KG1 (cell line): ENCODE measurements at regions not wholly inside any gene's neighbourhood (a gene's known extent, or its start where the extent isn't known, plus 50 kb on each side); places are given as distances from the start of the nearest gene placed in this dataset.
A peak's percentile ranks its signal among the peaks of the same experiment; 100 is the strongest.
"Not testable (repeated sequence)": the region's sequence is repeated elsewhere in the genome, so short reads cannot be mapped to it uniquely, and the experiment has no call there.

Experiments
- DNase-seq: peaks from one replicate; lab custom pipeline; 2025; lab: John Stamatoyannopoulos, UW

DNA sequence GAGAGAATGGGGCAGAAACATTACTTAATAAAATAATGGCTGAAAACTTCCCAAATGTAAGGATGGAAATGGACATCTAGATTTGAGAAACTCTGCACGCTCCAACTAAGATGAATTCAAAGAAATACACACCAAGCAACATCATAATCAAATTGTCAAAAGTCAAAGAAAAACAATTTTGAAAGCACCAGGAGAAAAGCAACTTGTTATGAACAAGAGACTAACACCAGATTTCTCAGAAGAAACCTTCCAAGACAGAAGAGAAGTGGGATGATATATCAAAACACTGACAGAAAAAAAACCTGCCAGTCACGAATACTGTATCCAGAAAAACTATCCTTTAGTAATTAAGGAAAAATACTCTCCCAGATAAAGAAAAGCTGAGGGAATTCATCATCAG is 208.6 kb upstream of the SAMSN1 start:
- no peak for DNase-seq

DNA sequence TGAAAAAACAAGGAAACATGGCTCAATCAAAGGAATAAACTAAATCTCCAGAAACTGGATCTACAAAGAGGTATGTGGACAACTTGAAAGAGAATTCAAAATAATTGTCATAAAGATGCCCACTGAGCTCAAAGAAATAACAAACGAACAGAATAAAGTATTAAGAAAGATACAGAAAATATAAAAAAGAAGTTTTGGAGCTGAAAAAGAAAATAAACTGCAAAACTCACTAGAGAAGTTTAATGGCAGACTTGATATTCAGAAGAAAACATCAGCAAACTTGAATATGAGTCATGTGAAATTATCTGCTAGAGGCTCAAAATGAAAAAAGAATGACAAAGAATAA is 208.1 kb upstream of the SAMSN1 start:
- no peak for DNase-seq

DNA sequence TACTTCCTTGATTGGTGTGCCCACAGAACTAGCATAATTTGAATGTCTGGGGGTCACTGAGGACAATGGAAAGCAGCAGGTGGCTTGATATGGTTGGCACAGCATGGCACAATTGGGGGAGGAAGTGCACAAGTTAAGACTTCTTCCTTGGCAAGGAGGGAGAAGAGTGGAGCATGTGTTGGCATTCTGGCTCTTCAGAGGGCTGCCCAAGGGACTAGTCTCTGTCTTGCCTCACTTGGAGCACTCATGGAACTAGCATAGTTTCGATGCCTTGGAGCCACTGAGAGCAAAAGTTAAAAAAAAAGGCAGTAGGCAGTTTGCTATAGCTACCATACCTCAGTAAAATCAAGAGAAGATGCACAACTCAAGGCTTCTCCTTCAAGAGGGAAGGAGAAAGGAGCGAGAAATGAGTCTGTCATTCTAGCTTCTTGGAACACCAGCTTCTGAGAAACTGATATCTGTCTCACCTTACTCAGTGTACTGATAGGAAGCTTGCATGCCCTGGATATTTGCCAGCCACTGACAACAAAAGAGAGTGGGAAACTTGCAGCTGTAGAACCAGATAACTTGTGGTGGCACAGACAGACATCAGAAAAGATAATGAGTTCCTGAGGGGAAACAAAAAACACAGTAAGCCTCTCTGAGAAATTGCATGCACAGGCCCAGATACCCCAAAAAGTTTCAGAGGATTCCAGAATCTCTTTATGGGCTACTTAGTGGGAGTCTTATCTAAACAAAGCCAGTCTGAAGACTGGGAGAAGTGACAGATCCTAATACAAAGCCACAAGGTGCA is 207.5 kb upstream of the SAMSN1 start:
- DNase-seq = no peak

DNA sequence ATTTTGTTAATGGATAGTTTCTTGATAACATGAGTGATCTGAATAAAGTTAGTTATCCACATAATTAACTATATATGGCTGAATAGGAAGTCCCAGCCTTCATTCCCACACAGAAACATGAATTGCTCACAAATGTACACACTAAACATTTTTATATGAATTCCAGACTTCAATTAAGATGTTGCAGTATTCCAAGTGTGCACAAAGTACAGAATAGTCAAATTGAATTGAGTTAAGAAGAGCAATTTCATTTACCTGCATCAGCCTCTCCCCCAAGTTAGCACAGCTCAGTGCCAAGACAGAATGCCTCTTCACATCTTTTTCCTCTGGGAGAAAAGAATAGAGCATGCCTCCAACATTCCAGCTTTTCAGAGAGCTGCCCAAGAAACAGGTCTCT is 207.0 kb upstream of the SAMSN1 start:
- DNase-seq = no peak

DNA sequence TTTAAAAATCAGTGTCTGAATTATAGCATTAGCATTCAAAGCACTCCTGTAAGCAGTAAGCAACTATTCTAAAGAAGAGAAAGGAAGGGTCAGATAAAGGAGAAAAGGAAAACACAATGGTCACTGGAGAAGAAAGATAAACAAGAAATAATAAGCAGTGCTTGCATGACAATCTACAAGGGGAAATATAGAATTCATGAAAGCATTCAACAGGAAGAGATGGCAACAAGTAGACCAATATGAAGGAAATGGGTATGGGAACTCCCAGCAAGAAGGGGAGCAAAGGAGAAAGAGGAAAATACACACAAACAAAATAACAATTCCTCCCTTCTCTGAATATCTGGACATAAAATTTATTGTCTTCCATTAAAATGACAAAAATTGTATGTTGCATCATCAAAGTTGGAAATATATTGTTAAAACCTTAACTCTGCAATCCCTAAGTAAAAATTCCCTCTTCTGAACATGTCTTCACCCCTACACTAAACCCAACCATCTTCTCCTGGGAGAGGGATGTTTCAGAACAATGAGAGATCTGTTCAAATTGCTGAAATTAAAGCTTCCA is 206.3 kb upstream of the SAMSN1 start:
- DNase-seq = no peak

DNA sequence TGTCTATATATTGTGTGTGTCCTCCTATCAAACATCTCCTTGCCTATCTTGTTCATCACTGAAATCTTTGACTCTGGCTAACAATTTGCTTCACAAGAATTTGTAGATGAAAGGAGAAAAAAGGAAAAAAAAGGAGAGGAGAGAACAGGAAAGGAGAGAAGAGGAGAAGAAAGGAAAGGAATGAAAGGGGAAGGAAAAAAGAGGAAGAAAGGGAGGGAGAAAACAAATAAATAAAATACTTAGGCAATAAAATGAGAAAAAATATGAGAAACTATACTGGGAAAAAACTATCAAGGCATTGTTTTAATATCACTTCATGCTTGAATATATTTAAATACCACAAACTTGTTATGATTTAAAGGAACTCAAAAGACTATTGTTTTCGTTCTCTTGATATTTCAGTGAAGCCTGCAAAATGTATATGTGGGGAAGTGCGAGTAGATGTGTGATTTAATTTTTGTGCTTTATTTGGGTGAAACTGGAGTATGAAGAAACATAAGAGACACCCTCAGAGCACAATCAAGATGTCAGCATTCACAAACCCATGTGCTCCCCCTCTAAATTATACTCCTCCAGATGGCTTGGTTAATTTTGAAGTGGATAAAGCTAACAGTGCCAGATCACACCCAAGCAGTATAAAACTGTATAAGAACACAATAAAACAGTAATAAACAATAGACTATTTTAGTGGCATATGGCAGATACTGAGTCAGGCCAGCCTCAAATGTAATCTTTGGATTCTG is 205.7 kb upstream of the SAMSN1 start:
- DNase-seq = no peak

DNA sequence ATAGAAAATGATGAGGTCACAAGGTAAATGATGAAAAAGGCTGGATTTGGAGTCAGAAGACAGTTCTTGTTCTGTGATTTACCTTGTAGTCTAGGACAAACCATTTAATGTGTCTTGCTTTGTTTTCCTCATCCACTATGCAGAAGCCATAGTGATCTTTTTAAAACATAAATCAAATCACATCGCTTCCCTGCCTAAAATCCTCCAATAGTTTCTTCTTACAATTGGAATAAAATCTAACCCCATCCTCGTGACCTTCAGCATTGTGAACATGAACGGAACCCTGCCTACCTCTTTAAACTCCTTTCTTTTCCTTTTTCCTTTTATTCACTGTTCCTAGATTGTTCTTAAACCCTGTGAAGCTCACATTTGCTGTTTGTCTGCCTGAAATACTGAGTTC is 204.9 kb upstream of the SAMSN1 start:
- no peak for DNase-seq

DNA sequence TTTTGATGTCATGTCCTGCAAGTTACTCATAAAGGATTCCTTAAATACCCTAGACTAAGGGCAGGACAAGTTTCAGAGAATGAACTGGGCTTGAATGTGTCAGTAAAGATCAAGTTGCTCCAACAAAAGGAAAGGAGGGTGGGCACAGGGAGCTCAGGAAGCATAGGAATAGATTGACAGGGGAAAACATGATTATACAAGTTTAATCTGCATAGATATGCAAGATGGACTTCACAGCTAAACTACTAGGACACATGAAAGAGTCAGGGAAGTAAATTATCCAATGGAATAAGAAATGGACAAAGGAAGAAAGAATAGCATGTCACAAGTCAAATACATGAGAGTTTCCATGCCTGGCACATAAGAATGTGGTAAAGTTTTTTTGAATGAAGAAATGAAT is 203.9 kb upstream of the SAMSN1 start:
- no peak for DNase-seq

DNA sequence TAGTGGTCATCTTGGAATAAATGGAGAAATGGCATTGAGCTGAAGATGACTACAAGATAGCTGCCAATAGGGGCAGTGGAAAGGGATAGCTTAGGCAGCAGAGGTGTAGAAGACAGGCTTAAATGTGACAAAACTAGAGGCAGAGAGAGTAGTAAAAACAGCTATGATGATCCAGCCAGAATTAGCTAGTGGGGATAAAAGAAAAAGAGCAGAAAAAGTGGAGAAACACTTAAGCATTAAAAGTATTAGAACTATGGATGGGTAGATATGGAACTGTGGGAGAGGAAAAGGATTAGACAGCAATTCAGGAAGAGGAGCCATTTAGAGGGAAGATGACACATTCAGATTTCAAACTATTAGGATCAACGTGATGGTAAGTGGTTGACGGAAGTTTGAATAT is 202.5 kb upstream of the SAMSN1 start:
- DNase-seq = no peak

DNA sequence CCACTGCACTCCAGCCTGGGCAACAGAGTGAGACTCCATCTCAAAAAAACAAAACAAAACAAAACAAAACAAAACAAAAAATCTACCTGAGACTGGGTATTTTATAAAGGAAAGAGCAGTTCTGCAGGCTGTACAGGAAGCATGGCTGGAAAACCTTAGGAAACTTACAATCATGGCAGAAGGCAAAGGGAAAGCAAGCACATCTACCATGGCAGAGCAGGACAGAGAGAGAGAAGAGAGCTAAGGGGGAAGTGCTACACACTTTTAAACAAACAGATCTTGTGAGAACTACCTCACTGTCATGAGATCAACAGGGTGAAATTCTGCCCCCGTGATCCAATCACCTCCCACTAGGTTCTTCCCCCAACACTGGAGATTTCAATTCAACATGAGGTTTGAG is 198.3 kb upstream of the SAMSN1 start:
- no peak for DNase-seq

DNA sequence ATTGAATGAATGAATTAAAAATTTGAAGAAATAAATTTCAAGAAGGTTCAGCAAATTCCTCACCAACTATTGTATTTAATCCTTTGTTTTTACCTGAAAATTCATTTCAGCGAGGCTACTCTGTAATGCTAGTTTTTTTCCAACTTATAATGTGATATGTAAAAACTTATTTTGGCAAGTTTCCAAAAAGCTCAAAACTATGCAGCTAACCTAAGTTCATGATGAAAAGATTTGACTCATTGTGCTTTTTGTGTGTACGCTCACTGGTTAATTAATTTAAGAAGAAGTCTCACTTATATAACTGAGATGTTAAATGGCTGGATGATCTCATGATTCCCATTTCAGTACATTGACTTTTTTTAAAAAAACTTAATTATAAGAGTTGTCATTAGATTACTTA is 196.0 kb upstream of the SAMSN1 start:
- DNase-seq = no peak

DNA sequence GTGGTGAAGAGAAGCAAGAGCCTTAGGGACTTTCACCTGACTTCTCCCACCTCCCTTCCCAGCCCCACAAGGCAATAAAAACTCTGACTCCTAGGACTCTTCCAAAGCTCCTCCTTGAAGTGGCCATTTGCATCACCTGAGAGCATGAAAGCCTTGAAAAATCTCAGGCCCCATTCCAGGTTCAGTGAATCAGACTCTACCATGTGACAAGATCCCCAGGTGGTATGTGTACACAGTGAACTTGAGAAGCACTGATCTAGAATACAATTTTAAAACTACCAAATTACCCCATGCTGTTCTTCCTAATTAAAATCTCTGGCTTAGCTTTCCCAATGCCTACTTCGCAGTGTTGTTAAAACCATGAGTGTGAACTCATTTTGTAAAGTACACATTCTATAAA is 195.1 kb upstream of the SAMSN1 start:
- no peak for DNase-seq

DNA sequence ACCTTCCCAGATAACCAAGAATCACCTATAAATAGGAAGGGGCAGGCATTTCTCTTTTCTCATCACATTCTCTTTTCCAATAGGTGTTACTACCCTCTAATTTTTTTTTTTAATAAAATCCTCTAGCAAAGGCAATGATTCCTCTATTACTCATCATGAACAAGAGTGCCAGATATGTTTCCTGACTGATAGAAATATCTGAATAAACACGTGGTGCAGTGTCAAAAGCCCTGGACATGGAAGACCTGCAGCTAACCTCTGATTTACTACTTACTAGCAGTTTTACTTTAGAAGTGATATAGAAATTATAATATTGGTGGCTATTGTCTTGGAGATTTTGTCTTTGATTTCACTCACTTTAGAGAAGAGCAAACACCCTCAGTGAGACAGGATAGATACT is 194.6 kb upstream of the SAMSN1 start:
- DNase-seq = no peak

DNA sequence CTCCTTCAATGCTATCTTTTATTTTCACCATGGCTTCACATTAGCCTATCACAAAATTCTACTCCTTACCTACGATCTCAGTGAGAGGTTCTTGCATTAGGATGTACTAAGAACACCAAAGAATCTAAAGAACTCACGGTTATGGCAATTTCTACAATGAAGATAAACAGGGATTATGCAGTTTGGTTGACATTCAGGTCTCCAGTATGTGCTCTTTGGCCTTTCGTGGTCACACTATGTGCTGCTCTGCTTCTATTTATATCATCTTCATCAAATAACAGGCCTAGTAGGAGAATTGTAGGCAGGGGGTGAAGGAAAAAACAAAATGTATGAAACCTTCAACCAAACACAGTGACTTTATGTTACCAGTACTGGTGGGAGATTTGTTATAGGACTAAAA is 194.0 kb upstream of the SAMSN1 start:
- no peak for DNase-seq

DNA sequence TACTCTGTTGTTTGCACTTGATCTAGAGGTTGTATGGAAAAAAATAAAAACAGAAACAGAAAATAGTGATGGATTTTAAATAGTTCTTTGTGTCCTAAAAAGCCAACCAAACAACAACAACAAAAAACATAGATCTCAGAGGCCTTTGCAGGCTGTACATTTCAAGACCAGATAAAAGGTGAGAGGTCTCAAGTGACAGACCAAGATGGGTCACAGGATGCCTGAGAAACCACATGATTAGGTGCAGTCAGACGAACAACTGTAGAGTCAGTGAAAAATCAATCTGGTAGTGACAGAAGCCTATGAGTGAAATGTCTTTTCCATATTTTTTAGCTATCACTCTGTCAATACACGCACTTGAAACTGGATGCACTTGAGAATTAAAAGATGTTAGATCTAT is 193.5 kb upstream of the SAMSN1 start:
- DNase-seq = no peak

DNA sequence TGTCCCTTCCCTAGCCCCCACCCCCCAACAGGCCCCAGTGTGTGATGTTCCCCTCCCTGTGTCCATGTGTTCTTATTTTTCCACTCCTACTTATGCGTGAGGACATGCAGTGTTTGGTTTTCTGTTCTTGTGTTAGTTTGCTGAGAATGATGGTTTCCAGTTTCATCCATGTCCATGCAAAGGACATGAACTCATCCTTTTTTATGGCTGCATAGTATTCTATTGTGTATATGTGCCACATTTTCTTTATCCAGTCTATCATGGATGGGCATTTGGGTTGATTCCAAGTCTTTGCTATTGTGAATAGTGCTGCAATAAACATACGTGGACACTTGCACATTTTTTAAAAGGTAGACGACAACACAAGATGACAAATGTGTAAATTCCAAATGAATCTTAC is 192.5 kb upstream of the SAMSN1 start:
- DNase-seq = not testable (repeated sequence)

DNA sequence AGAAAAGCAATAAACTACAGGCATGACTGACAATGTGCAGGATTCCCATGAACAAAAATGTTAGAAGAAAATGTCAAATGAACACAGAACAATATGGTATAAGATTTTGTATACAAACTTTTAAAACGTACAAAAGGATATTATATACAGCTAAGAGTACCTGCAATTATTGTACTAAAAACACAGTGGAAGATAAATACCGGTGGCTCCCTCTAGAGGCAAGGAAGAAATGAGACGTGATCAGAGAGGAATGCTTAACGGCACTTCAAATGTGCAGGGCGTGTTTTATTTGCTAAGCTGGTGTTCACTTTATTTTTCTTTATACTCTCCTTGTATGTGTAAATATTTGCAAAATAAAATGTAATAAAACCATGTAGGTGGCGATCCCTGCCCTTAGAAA is 191.8 kb upstream of the SAMSN1 start:
- DNase-seq = peak; percentile 53

DNA sequence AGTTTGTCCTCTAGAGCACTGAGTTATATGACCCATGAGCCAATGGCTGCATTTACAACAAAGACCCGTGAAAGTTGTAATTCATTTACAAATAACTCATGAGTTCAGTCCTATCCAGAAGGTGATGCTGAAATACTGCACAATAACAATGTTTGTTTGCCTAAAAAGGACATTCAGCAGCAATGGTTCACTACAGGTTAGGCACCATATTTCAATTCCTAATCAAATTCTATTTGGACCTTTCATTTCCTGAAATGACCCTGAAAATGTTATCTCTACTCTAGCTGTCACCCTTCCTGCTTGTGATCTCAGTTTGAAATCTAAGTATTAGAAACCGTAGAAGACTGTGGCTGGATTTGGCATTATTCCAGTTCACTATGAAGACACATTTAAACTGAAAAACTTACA is 191.2 kb upstream of the SAMSN1 start:
- DNase-seq = no peak

DNA sequence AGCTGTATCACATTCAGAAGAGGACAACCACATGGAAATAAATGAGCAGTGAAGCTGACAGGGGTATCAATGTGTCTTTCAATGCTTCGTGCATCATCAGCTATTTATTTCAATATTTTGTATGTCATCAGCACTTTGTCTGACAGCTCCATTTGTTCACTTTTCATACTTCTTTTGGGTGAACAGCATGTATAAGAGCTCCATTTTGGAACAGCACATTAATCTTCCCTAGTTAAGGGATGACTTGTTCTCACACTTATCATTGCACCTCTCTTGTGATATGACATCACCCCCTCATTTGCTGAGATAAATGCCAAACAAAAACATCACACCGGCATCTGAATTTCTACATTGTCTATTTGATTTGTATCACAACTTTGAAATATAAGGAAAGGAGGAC is 190.6 kb upstream of the SAMSN1 start:
- no peak for DNase-seq

DNA sequence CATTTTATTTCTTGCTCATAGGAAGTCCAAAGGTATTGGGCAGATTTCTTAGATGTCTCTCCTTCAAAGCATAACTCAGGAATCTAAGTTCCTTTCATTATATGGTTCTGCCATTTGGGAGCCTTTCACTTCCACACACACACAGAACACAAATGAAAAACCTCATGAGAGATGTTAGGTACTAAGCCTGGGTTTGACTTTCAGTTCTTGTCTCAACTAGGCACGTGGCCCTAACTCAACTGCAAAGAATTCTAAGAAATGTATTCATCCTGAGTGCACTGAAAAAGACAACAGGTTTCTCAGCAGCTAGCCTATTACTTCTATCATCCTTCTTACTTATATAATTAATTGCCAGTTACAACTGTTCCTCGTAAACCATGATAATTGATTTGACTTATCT is 190.0 kb upstream of the SAMSN1 start:
- no peak for DNase-seq

DNA sequence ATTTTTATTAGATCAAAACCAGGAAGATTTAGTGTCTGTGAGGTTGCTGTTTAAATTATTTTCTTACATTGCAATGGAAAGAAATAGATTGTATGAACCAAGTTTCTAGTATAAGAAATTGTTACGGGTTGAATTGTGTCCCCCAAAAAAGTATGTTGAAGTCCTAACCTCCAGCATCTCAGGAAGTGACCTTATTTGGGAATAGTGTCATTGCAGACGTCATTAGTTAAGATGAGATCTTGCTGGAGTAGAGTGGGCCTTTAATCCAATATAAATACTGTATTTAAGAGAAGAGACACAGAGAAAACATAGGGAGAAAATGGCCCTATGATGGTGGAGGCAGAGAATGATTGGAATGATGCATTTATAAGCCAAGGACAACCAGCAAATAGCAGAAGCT is 188.7 kb upstream of the SAMSN1 start:
- no peak for DNase-seq

DNA sequence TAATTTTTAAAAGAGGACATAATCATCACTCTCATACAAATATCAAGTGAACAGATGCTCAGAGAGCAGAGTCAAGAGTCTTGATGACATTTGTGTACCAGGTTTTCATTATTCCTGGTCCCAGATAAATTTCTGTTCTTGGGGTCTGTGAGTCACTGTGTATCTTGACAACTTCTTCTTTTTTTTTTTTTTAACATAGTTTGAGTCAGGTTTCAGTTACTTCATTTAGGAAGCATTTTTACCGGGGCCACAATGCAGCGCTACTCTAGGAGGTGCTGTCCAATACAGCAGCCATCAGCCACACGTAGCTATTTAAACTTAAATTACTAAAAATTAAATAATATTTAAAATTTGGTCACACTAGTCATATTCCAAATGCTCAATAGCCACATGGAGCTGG is 188.1 kb upstream of the SAMSN1 start:
- no peak for DNase-seq

DNA sequence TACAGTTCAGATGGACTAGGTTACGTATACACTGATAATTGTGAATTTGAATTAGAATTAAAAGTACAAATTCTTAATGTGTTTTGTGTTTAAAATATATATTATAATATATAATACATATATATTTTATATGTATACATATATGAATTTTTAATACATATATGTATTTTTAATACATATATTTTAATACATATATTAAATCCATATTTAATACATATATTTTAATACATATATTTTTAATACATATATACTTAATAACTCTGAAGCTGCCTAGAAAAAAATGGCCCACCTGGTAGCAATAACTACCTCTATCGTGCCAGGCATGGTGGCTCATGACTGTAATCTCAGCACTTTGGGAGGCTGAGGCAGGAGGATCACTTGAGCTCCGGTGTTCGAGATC is 179.1 kb upstream of the SAMSN1 start:
- no peak for DNase-seq
